ENCODE measurements at regions not wholly inside any gene's neighbourhood (a gene's known extent, or its start where the extent isn't known, plus 50 kb on each side); places are given as distances from the start of the nearest gene placed in this dataset.

DNA sequence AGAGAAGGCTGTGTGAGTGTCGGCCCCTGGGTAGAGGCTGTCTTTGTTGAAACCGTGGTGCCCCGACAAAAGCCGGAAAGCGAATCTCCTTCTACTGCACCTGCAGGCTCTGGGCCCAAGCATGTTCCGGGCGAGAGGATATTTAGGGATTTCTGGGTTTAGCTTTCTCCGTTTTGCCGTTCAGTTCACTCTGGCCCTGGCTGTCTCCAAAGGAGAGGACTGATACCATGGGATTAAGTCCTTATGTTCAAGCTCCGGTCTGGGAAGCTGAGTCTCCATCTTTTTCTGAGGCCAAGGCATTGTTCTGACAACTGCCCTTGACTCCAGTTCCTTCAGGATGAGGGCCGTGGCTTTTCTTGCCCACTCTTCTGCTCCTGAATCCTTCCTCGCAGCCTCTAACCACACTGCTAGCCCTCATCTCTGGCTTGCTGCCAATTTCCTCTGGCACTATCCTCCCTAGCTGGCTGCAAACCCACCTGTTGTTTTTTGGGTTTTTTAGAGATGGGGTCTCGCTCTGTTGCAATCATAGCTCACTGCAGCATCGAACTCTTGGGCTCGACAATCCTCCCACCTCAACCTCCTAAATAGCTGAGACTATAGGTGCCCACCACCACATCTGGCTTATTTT is 206.8 kb downstream of the SKIDA1 start:
- TF ChIP-seq CTCF (IDR thresholded peaks at IDR 0.05) (no peak), POLR2AphosphoS5 (IDR thresholded peaks at IDR 0.05) (no peak), POLR2A (IDR thresholded peaks at IDR 0.05) (no peak), EP300 (IDR thresholded peaks at IDR 0.05) (no peak)
